Mammary epithelial cell (primary cell): ENCODE measurements at regions not wholly inside any gene's neighbourhood (a gene's known extent, or its start where the extent isn't known, plus 50 kb on each side); places are given as distances from the start of the nearest gene placed in this dataset.

Experiments
- CTCF ChIP-seq, 2 donors: IDR thresholded peaks in 1 of 2; conservative IDR thresholded peaks in 1 of 2; 2 replicates each; pipeline ENCODE4 v1.5.1; 2011 to 2012; ENCODE audit warnings: inconsistent platforms in 2 of 2, low read length in 2 of 2, mild to moderate bottlenecking in 2 of 2, control low read depth in 1 of 2, low read depth in 1 of 2; ENCODE audit not compliant: insufficient read depth in 1 of 2; ENCODE audit errors: extremely low read depth in 1 of 2
- EZH2 ChIP-seq: IDR thresholded peaks from 2 replicates; pipeline ENCODE4 v1.6.1; 2012; ENCODE audit warnings: low read length, inconsistent platforms, borderline replicate concordance

GRCh38 chr6:54614499-54615195 lies 231.9 kb upstream of the FAM83B start:
- TF ChIP-seq CTCF (conservative IDR thresholded peaks at IDR 0.05 in 1 of 2, IDR thresholded peaks at IDR 0.05 in 1 of 2; ENCODE audit: extremely low read depth in 1 of 2, insufficient read depth in 1 of 2, low read depth in 1 of 2, low read length in 2 of 2) (no peak), EZH2 (no peak)
